ENCODE measurements at regions not wholly inside any gene's neighbourhood (a gene's known extent, or its start where the extent isn't known, plus 50 kb on each side); places are given as distances from the start of the nearest gene placed in this dataset.

- TF ChIP-seq EZH2 (IDR thresholded peaks at IDR 0.05) (no peak), CTCF (IDR thresholded peaks at IDR 0.05) (no peak), EZH2phosphoT487 (IDR thresholded peaks at IDR 0.05) (no peak)
Measured at GRCh38 chr3:104648823-104649222, 717.9 kb upstream of the ALCAM start.

Data from neural progenitor cell (in vitro differentiated cells).